ENCODE measurements at regions not wholly inside any gene's neighbourhood (a gene's known extent, or its start where the extent isn't known, plus 50 kb on each side); places are given as distances from the start of the nearest gene placed in this dataset.

GRCh38 chr3:41143421-41144031 is 55.8 kb upstream of the CTNNB1 start:
- TF ChIP-seq SIN3A (IDR thresholded peaks at IDR 0.05; ENCODE audit: borderline replicate concordance, insufficient read depth, low read length) (no peak), REST (IDR thresholded peaks at IDR 0.05; ENCODE audit: insufficient read depth in 1 of 2, low read depth in 2 of 2, low read length in 2 of 2) (no peak), TAF1 (IDR thresholded peaks at IDR 0.05; ENCODE audit: borderline replicate concordance, insufficient read depth, low read length) (no peak), POLR2AphosphoS5 (IDR thresholded peaks at IDR 0.05; ENCODE audit: low read depth, low read length) (no peak), FOXP2 (optimal IDR thresholded peaks at IDR 0.05; ENCODE audit: borderline replicate concordance, extremely low read depth, extremely low read length, insufficient read depth) (no peak)

- TF ChIP-seq POLR2AphosphoS5 (IDR thresholded peaks at IDR 0.05; ENCODE audit: low read depth, low read length) (no peak), FOXP2 (optimal IDR thresholded peaks at IDR 0.05; ENCODE audit: borderline replicate concordance, extremely low read depth, extremely low read length, insufficient read depth) (no peak), SIN3A (IDR thresholded peaks at IDR 0.05; ENCODE audit: borderline replicate concordance, insufficient read depth, low read length) (no peak), REST (IDR thresholded peaks at IDR 0.05; ENCODE audit: insufficient read depth in 1 of 2, low read depth in 2 of 2, low read length in 2 of 2) (no peak), TAF1 (IDR thresholded peaks at IDR 0.05; ENCODE audit: borderline replicate concordance, insufficient read depth, low read length) (no peak)
Observed at GRCh38 chr3:41144631-41145030, 54.7 kb upstream of the CTNNB1 start.

- TF ChIP-seq SIN3A (IDR thresholded peaks at IDR 0.05; ENCODE audit: borderline replicate concordance, insufficient read depth, low read length) (no peak), FOXP2 (optimal IDR thresholded peaks at IDR 0.05; ENCODE audit: borderline replicate concordance, extremely low read depth, extremely low read length, insufficient read depth) (no peak), REST (IDR thresholded peaks at IDR 0.05; ENCODE audit: insufficient read depth in 1 of 2, low read depth in 2 of 2, low read length in 2 of 2) (no peak), TAF1 (IDR thresholded peaks at IDR 0.05; ENCODE audit: borderline replicate concordance, insufficient read depth, low read length) (no peak), POLR2AphosphoS5 (IDR thresholded peaks at IDR 0.05; ENCODE audit: low read depth, low read length) (no peak)
Observed at GRCh38 chr3:41148478-41148877, 50.8 kb upstream of the CTNNB1 start.

GRCh38 chr3:41148901-41149300 is 50.4 kb upstream of the CTNNB1 start:
- TF ChIP-seq SIN3A (IDR thresholded peaks at IDR 0.05; ENCODE audit: borderline replicate concordance, insufficient read depth, low read length) (no peak), POLR2AphosphoS5 (IDR thresholded peaks at IDR 0.05; ENCODE audit: low read depth, low read length) (no peak), TAF1 (IDR thresholded peaks at IDR 0.05; ENCODE audit: borderline replicate concordance, insufficient read depth, low read length) (no peak), FOXP2 (optimal IDR thresholded peaks at IDR 0.05; ENCODE audit: borderline replicate concordance, extremely low read depth, extremely low read length, insufficient read depth) (no peak), REST (IDR thresholded peaks at IDR 0.05; ENCODE audit: insufficient read depth in 1 of 2, low read depth in 2 of 2, low read length in 2 of 2) (no peak)

Measured in PFSK-1 (cell line).